Adipocyte (in vitro differentiated cells): ENCODE measurements at regions not wholly inside any gene's neighbourhood (a gene's known extent, or its start where the extent isn't known, plus 50 kb on each side); places are given as distances from the start of the nearest gene placed in this dataset.
"Not testable (repeated sequence)": the region's sequence is repeated elsewhere in the genome, so short reads cannot be mapped to it uniquely, and the experiment has no call there.

Experiments used
- DNase-seq: peaks from one replicate; pipeline ENCODE4 v3.0.0-alpha.2; 2015; ENCODE audit warnings: low read depth
- H3K27me3 ChIP-seq: replicated peaks from 2 replicates; pipeline ENCODE4 v1.7.0; 2013; ENCODE audit warnings: mild to moderate bottlenecking, low read length, moderate library complexity; ENCODE audit not compliant: control insufficient read depth, insufficient read depth
- H3K36me3 ChIP-seq: 2 replicates; pipeline ENCODE4 v1.7.0; 2013; ENCODE audit warnings: low read length, mild to moderate bottlenecking, moderate library complexity; ENCODE audit not compliant: control insufficient read depth, insufficient read depth, severe bottlenecking
- H3K4me1 ChIP-seq: 2 replicates; pipeline ENCODE4 v1.7.0; 2013; ENCODE audit warnings: mild to moderate bottlenecking, low read length, moderate library complexity; ENCODE audit not compliant: control insufficient read depth, insufficient read depth
- H3K4me3 ChIP-seq: 2 replicates; pipeline ENCODE4 v1.7.0; 2013; ENCODE audit warnings: mild to moderate bottlenecking, low read length, moderate library complexity
- H3K9ac ChIP-seq: 2 replicates; pipeline ENCODE4 v1.7.0; 2013; ENCODE audit warnings: mild to moderate bottlenecking, low read length, moderate library complexity
- H3K9me3 ChIP-seq: 2 replicates; pipeline ENCODE4 v1.7.0; 2013; ENCODE audit warnings: mild to moderate bottlenecking, low read length, moderate library complexity; ENCODE audit not compliant: control insufficient read depth

GRCh38 chr4:167989815-167990214 is 102.5 kb upstream of the ANXA10 start:
- Histone ChIP-seq H3K36me3 (no peaks in the 10 kb centered on the region), H3K27me3 (no peaks in the 10 kb centered on the region), H3K4me3 (no peak overlapping the region), H3K9ac (no peak overlapping the region), H3K4me1 (no peaks in the 10 kb centered on the region), H3K9me3 (peaks cover 6% of the 10 kb centered on the region)
- DNase-seq, result peak; percentile 1

- DNase-seq, H3K27me3 ChIP-seq, H3K4me3 ChIP-seq, H3K36me3 ChIP-seq, H3K9me3 ChIP-seq, H3K9ac ChIP-seq, H3K4me1 ChIP-seq: not testable (repeated sequence)
These were observed 84.2 kb upstream of the ANXA10 start for GRCh38 chr4:168008112-168008511.

- H3K9me3 ChIP-seq, result peaks cover 6% of the 10 kb centered on the region
- H3K4me3 ChIP-seq, result no peak overlapping the region
- no peaks in the 10 kb centered on the region for H3K4me1 ChIP-seq
- H3K27me3 ChIP-seq, result no peaks in the 10 kb centered on the region
- no peak overlapping the region for H3K9ac ChIP-seq
- no peaks in the 10 kb centered on the region for H3K36me3 ChIP-seq
- peak; percentile 52 for DNase-seq
These were observed 73.2 kb upstream of the ANXA10 start for GRCh38 chr4:168019019-168019651.

DNA sequence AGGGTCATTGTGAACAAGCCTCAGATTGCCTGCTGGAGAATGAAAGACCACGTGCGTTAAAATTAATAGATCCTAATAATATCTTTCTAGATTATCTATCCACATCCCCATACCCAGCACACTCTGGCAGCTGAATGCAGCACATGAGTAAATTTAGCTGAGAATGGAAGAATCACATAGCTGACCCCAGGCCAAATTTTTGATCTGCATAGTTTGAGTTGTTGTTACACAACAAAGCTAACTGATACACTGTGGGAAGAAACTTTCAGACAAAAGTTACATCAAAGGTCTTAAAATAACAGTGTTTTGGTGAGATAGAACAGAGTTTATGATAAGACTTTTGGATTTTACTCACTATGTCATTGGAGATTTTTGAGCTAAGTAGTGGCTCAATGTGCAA is 72.4 kb upstream of the ANXA10 start:
- no peak for DNase-seq
- Histone ChIP-seq H3K9me3 (peaks cover 6% of the 10 kb centered on the region), H3K9ac (no peak overlapping the region), H3K36me3 (no peaks in the 10 kb centered on the region), H3K4me3 (no peak overlapping the region), H3K27me3 (no peaks in the 10 kb centered on the region), H3K4me1 (no peaks in the 10 kb centered on the region)

- DNase-seq, result no peak
- no peak overlapping the region for H3K9ac ChIP-seq
- no peaks in the 10 kb centered on the region for H3K27me3 ChIP-seq
- peaks cover 6% of the 10 kb centered on the region for H3K9me3 ChIP-seq
- H3K36me3 ChIP-seq, result no peaks in the 10 kb centered on the region
- H3K4me1 ChIP-seq, result no peaks in the 10 kb centered on the region
- H3K4me3 ChIP-seq, result no peak overlapping the region
These were observed 70.7 kb upstream of the ANXA10 start for GRCh38 chr4:168021666-168022065.

DNA sequence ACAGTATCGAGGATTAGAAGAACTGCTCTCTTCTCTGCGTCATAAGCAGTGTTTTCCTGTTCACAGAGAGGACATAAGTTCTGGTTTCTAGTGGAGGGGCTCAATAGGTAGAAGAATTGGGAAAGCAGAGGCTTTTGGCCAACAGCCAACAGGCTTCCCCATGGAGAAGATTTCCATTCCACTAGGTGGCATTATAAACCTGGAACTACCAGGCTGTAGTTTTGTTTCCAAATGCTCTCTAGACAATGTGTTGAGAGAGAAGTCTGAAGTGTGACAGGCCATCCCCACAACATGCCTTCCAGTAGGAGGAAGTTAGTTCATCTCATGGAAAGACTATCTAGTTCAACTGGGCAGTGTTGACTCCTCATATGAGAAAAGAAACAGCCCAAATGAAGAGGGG is 63.8 kb upstream of the ANXA10 start:
- H3K9ac ChIP-seq, result no peak overlapping the region
- peak; percentile 17 for DNase-seq
- H3K4me1 ChIP-seq, result no peaks in the 10 kb centered on the region

DNA sequence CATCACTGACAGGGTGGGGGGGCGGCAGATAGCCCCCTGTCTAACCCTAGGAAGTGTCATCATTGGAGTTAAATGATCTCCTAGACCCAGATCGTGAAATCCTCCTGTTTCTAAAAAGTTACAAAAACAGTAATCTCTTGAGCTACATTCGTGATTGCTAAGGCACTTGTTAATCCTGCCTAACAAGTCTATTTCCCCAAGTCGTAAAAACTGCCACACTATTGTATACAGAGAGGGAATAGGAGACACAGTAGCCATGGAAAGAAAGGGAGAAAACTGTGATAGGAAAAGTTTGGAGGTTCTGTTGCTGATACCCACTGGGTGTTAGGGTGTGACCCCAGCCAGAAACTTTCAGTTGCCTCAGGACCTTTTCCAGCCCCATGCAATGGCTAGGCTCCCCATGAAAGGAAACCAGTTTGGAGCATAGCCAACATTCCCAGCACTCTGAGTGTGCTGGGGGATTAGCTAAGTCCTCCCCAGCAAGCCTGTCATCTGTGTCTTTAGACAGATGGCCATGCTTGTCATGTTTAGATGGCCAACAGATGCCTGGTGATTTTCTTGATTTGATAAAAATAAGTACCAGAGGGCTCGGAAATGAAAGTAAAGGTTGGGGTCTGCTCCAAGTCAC is 63.3 kb upstream of the ANXA10 start:
- Histone ChIP-seq H3K36me3 (no peaks in the 10 kb centered on the region), H3K27me3 (no peaks in the 10 kb centered on the region), H3K4me3 (no peak overlapping the region), H3K4me1 (no peaks in the 10 kb centered on the region), H3K9me3 (no peaks in the 10 kb centered on the region), H3K9ac (no peak overlapping the region)
- no peak for DNase-seq

More for the DNA sequence above, 63.8 kb upstream of the ANXA10 start:
- no peaks in the 10 kb centered on the region for H3K9me3 ChIP-seq
- H3K4me3 ChIP-seq, result no peak overlapping the region
- no peaks in the 10 kb centered on the region for H3K36me3 ChIP-seq
- no peaks in the 10 kb centered on the region for H3K27me3 ChIP-seq

- H3K27me3 ChIP-seq, result no peaks in the 10 kb centered on the region
- no peak overlapping the region for H3K9ac ChIP-seq
- H3K36me3 ChIP-seq, result no peaks in the 10 kb centered on the region
- H3K9me3 ChIP-seq, result no peaks in the 10 kb centered on the region
- no peak for DNase-seq
- H3K4me3 ChIP-seq, result no peak overlapping the region
- no peaks in the 10 kb centered on the region for H3K4me1 ChIP-seq
These were observed 54.7 kb upstream of the ANXA10 start for GRCh38 chr4:168037676-168038075.

- no peaks in the 10 kb centered on the region for H3K4me1 ChIP-seq
These were observed 52.7 kb upstream of the ANXA10 start for GRCh38 chr4:168039593-168039992.

More at GRCh38 chr4:168039593-168039992, 52.7 kb upstream of the ANXA10 start:
- no peak overlapping the region for H3K4me3 ChIP-seq
- DNase-seq, result no peak
- no peak overlapping the region for H3K9ac ChIP-seq
- H3K36me3 ChIP-seq, result no peaks in the 10 kb centered on the region
- H3K9me3 ChIP-seq, result no peaks in the 10 kb centered on the region
- H3K27me3 ChIP-seq, result no peaks in the 10 kb centered on the region
